ENCODE measurements at regions not wholly inside any gene's neighbourhood (a gene's known extent, or its start where the extent isn't known, plus 50 kb on each side); places are given as distances from the start of the nearest gene placed in this dataset.

DNA sequence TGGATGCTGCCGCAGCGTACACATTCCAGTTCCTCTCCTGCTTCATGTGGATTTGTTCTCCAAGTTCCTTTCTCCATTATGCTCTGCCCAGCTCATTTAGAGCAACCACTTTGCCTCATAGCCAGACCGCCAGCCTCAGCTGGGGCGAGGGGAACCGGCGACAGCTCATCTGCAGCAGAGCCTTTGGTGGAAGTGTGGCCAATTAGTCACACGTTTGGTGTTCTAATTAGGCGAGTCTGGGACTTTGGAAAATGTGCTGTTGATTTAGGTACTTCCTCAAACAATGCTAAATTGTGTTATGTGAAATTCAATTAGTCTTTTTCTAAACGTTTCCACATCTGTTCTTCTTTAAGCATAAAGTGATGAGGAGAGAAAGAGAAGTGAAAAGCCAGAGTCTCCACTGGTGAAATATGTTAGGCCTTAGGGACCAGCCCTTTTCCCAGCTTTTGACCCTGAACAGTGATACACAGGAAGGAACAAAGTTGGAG lies 217.9 kb downstream of the TBX18 start (continued):
- TF ChIP-seq ZBTB40 (IDR thresholded peaks at IDR 0.05) = no peak
- no peak for TF ChIP-seq ZBTB40 (CRISPR knock-in tag; IDR thresholded peaks at IDR 0.05)
- no peak for TF ChIP-seq GABPB2 (CRISPR knock-in tag; conservative IDR thresholded peaks at IDR 0.05)
- no peak for TF ChIP-seq ZNF561 (CRISPR knock-in tag; conservative IDR thresholded peaks at IDR 0.05)
- TF ChIP-seq UBTF (IDR thresholded peaks at IDR 0.05; ENCODE audit: borderline replicate concordance in 1 of 2, low read depth in 2 of 2, low read length in 2 of 2) = no peak
- TF ChIP-seq, protein P1, sequence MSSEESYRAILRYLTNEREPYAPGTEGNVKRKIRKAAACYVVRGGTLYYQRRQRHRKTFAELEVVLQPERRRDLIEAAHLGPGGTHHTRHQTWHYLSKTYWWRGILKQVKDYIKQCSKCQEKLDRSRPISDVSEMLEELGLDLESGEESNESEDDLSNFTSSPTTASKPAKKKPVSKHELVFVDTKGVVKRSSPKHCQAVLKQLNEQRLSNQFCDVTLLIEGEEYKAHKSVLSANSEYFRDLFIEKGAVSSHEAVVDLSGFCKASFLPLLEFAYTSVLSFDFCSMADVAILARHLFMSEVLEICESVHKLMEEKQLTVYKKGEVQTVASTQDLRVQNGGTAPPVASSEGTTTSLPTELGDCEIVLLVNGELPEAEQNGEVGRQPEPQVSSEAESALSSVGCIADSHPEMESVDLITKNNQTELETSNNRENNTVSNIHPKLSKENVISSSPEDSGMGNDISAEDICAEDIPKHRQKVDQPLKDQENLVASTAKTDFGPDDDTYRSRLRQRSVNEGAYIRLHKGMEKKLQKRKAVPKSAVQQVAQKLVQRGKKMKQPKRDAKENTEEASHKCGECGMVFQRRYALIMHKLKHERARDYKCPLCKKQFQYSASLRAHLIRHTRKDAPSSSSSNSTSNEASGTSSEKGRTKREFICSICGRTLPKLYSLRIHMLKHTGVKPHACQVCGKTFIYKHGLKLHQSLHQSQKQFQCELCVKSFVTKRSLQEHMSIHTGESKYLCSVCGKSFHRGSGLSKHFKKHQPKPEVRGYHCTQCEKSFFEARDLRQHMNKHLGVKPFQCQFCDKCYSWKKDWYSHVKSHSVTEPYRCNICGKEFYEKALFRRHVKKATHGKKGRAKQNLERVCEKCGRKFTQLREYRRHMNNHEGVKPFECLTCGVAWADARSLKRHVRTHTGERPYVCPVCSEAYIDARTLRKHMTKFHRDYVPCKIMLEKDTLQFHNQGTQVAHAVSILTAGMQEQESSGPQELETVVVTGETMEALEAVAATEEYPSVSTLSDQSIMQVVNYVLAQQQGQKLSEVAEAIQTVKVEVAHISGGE (CRISPR knock-in tag; IDR thresholded peaks at IDR 0.05) = no peak
- TF ChIP-seq PCBP1 (IDR thresholded peaks at IDR 0.05; ENCODE audit: low read depth, low read length, poor library complexity, severe bottlenecking) = no peak
- no peak for TF ChIP-seq SRSF1 (IDR thresholded peaks at IDR 0.05; ENCODE audit: low read depth, low read length)
- no peak for TF ChIP-seq ELF4 (CRISPR knock-in tag; IDR thresholded peaks at IDR 0.05)

All from K562 (cell line).